Prostate gland (tissue), 2 donors: ENCODE measurements at regions not wholly inside any gene's neighbourhood (a gene's known extent, or its start where the extent isn't known, plus 50 kb on each side); places are given as distances from the start of the nearest gene placed in this dataset.

Source experiments
- POLR2A ChIP-seq: fragments of 450-650 bp; IDR thresholded peaks from one replicate; pipeline ENCODE4 v1.6.1; 2016; ENCODE audit warnings: antibody characterized with exemption, mild to moderate bottlenecking
- POLR2AphosphoS5 ChIP-seq: sonication (generic); formaldehyde crosslinking; IDR thresholded peaks from one replicate; pipeline ENCODE4 v1.6.1; 2017; ENCODE audit warnings: antibody characterized with exemption
- TF ChIP-seq, protein P1 (sequence below), 4 experiments: fragments of 200-600 bp in 2 of 4; fragments of 450-650 bp in 2 of 4; sonication (generic) in 2 of 4; IDR thresholded peaks; 1 replicate in 3 of 4; 2 replicates in 1 of 4; pipeline ENCODE4 v1.5.1; 2016 to 2019; ENCODE audit warnings: antibody characterized with exemption in 4 of 4, mild to moderate bottlenecking in 2 of 4, moderate library complexity in 2 of 4

DNA sequence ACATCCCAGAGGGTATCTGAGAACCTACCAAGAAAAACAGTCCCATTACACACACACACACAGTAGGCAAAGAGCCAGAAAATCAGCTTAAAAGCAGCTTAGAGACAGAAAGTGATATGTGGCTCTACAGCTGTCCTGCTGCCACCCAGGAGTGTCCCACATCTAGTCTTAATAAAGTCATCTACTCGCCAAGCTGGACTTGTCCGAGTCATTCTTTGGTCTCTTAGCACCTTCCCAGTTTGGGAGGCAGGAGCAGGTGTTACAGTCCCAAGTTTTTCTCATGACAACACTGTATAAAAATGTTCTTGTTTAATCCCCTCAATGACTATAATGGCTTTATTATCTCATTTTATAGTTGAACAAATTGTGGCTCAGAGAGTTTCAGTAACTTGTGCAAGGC is 252.5 kb upstream of the CASK start:
- no peak for TF ChIP-seq POLR2A
- TF ChIP-seq, protein P1, sequence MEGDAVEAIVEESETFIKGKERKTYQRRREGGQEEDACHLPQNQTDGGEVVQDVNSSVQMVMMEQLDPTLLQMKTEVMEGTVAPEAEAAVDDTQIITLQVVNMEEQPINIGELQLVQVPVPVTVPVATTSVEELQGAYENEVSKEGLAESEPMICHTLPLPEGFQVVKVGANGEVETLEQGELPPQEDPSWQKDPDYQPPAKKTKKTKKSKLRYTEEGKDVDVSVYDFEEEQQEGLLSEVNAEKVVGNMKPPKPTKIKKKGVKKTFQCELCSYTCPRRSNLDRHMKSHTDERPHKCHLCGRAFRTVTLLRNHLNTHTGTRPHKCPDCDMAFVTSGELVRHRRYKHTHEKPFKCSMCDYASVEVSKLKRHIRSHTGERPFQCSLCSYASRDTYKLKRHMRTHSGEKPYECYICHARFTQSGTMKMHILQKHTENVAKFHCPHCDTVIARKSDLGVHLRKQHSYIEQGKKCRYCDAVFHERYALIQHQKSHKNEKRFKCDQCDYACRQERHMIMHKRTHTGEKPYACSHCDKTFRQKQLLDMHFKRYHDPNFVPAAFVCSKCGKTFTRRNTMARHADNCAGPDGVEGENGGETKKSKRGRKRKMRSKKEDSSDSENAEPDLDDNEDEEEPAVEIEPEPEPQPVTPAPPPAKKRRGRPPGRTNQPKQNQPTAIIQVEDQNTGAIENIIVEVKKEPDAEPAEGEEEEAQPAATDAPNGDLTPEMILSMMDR (IDR thresholded peaks at IDR 0.05), result no peak
- TF ChIP-seq POLR2AphosphoS5, result no peak
